Neural crest cell (in vitro differentiated cells): ENCODE measurements at regions not wholly inside any gene's neighbourhood (a gene's known extent, or its start where the extent isn't known, plus 50 kb on each side); places are given as distances from the start of the nearest gene placed in this dataset.

Experiments used
- DNase-seq: peaks from one replicate; pipeline ENCODE4 v3.0.0; 2021; ENCODE audit warnings: low read depth, mixed read lengths, low spot score
- H3K27ac Mint-ChIP-seq: one replicate; pipeline ENCODE4 v1.8.0; 2021; ENCODE audit warnings: mild to moderate bottlenecking, mixed read lengths; ENCODE audit not compliant: unreplicated experiment
- H3K27me3 Mint-ChIP-seq: 2 replicates; pipeline ENCODE4 v1.8.0; 2021; ENCODE audit warnings: low read depth, mild to moderate bottlenecking, mixed read lengths
- H3K36me3 Mint-ChIP-seq: 2 replicates; pipeline ENCODE4 v1.8.0; 2021; ENCODE audit warnings: low read depth, mild to moderate bottlenecking, mixed read lengths
- H3K4me1 Mint-ChIP-seq: 2 replicates; pipeline ENCODE4 v1.8.0; 2021; ENCODE audit warnings: mixed read lengths
- H3K4me3 Mint-ChIP-seq: one replicate; pipeline ENCODE4 v1.8.0; 2021; ENCODE audit warnings: mild to moderate bottlenecking, mixed read lengths
- H3K9me3 Mint-ChIP-seq: 2 replicates; pipeline ENCODE4 v1.8.0; 2021; ENCODE audit warnings: mixed read lengths
- TF ChIP-seq, protein P1 (sequence below): fragments of 200-600 bp; sonication (generic); conservative IDR thresholded peaks from 2 replicates; pipeline ENCODE4 v1.5.0; 2021; ENCODE audit warnings: antibody characterized with exemption, mild to moderate bottlenecking

DNA sequence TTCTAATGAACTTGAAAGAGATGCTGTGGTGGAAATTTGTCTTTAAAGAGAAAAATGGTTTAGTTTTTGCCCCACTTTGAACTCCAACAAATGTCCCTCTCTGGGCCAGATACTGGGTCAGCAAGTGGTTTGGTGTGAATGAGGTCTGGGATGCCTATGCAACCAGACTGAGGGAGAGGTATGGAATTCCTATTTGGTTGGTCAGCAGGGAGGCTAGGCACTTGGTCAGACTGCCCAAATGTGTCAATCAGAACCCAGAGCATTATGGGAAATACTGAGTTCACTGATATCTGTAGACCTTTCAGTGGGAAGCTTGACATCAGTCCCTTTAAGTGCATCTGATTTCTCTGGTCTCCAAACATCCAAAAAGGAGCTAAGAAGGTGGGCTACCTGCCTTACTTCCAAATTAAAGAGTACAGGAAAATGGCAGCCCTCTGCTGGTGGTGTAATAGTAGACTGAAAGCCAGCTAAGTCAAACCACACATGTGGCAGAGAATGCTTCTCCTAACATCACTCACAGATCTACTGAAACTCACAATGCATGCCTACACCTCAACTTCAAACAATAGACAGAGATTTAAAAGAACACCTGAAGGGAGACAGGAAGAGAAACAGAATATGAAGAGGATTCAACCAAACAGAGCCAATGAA lies 510.1 kb downstream of the PLA2G4A start:
- no peaks in the 10 kb centered on the region for H3K9me3 Mint-ChIP-seq
- no peaks in the 10 kb centered on the region for H3K4me1 Mint-ChIP-seq
- H3K36me3 Mint-ChIP-seq: no peaks in the 10 kb centered on the region
- H3K27ac Mint-ChIP-seq: no peak overlapping the region
- no peaks in the 10 kb centered on the region for H3K27me3 Mint-ChIP-seq
- H3K4me3 Mint-ChIP-seq: no peak overlapping the region
- DNase-seq: no peak
- TF ChIP-seq, protein P1, sequence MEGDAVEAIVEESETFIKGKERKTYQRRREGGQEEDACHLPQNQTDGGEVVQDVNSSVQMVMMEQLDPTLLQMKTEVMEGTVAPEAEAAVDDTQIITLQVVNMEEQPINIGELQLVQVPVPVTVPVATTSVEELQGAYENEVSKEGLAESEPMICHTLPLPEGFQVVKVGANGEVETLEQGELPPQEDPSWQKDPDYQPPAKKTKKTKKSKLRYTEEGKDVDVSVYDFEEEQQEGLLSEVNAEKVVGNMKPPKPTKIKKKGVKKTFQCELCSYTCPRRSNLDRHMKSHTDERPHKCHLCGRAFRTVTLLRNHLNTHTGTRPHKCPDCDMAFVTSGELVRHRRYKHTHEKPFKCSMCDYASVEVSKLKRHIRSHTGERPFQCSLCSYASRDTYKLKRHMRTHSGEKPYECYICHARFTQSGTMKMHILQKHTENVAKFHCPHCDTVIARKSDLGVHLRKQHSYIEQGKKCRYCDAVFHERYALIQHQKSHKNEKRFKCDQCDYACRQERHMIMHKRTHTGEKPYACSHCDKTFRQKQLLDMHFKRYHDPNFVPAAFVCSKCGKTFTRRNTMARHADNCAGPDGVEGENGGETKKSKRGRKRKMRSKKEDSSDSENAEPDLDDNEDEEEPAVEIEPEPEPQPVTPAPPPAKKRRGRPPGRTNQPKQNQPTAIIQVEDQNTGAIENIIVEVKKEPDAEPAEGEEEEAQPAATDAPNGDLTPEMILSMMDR: no peak

DNA sequence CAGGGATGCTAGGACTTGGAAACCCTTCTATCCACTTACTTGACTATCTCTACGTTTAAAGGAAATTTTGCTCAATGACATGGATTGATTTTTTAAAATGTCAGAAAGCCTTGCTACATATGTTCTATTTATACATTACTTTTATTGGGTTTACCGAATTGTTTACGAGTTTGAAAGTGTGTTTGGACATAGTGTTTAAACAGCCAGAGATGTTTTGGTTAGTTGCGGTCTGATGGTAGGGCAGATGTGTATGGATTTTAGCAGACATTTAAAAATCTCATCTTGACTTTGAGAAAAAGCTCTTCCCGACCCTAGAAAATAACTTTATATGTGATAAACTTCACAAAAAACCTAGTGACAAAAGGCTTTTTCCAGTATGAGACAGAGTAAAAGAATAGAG lies 513.7 kb downstream of the PLA2G4A start:
- no peak overlapping the region for H3K27ac Mint-ChIP-seq
- H3K9me3 Mint-ChIP-seq: no peaks in the 10 kb centered on the region
- H3K4me1 Mint-ChIP-seq: no peaks in the 10 kb centered on the region
- H3K4me3 Mint-ChIP-seq: no peak overlapping the region
- H3K36me3 Mint-ChIP-seq: no peaks in the 10 kb centered on the region
- no peak for DNase-seq
- H3K27me3 Mint-ChIP-seq: no peaks in the 10 kb centered on the region
- TF ChIP-seq, protein P1: no peak

DNA sequence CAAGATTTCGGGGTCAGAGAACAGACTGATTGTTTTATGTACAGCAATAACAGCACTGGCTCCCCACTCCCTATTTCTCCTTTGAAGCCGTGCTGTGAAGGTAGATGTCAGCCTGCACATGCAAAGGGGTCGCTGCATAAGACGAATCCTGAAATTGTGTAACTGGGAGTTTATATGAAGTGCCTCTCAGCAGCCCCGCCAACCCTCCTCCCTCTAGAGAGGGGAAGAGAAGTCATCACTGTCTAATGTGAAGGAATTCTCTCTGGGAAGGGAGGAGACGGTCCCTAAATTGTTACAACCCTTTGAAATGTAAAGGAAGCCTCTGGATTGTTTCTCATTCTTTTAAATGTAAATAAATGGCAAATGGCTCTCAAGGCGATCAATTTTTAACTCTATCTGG lies 545.3 kb downstream of the PLA2G4A start:
- no peaks in the 10 kb centered on the region for H3K27me3 Mint-ChIP-seq
- H3K4me3 Mint-ChIP-seq: no peak overlapping the region
- H3K36me3 Mint-ChIP-seq: no peaks in the 10 kb centered on the region
- H3K27ac Mint-ChIP-seq: no peak overlapping the region
- DNase-seq: no peak
- peaks cover 3% of the 10 kb centered on the region for H3K9me3 Mint-ChIP-seq
- TF ChIP-seq, protein P1: no peak
- no peaks in the 10 kb centered on the region for H3K4me1 Mint-ChIP-seq

DNA sequence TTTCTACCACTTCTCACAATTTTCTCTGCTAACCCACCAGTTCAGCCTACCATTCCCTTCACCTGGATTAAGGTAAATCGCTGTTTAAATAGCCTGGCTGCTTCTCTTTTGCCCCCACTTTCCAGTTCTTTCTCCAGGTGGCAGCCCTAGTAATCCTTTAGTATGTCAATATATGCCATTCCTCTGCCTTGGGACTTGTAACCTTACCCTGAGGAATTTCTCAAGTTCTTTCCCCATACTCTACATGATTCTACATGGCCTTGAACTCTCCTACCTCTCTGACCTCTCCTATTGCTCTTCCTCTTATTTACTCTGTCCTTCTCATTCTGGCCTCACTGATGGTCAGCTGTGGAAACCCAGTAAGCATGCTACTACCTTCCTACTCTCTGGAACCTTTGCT lies 546.0 kb downstream of the PLA2G4A start:
- no peak for DNase-seq
- peaks cover 3% of the 10 kb centered on the region for H3K9me3 Mint-ChIP-seq
- H3K4me3 Mint-ChIP-seq: no peak overlapping the region
- no peaks in the 10 kb centered on the region for H3K27me3 Mint-ChIP-seq
- no peak overlapping the region for H3K27ac Mint-ChIP-seq
- no peaks in the 10 kb centered on the region for H3K36me3 Mint-ChIP-seq
- TF ChIP-seq, protein P1: no peak
- no peaks in the 10 kb centered on the region for H3K4me1 Mint-ChIP-seq

DNA sequence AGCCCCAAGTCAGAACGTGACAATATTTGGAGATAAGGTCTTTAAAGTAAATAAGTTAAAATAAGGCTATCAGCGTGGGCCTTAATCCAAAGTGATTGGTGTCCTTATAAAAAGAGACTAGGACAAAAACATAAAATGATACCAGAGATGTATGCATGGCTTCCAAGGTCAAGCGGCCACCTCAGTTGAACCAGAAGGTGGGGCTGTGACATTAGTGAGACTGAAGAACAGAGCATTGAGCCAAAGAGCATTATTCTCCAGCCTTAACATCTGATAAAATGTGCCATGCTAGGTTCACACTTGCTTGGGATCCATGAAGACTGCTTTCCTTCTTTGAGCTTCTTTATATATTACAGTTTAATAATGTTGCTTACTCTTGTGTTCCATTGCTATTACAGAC lies 554.6 kb downstream of the PLA2G4A start:
- H3K4me3 Mint-ChIP-seq: no peak overlapping the region
- TF ChIP-seq, protein P1: no peak
- no peaks in the 10 kb centered on the region for H3K27me3 Mint-ChIP-seq
- H3K27ac Mint-ChIP-seq: no peak overlapping the region
- DNase-seq: no peak
- H3K4me1 Mint-ChIP-seq: peaks cover 4% of the 10 kb centered on the region
- H3K9me3 Mint-ChIP-seq: no peaks in the 10 kb centered on the region
- H3K36me3 Mint-ChIP-seq: no peaks in the 10 kb centered on the region
